ENCODE measurements at regions not wholly inside any gene's neighbourhood (a gene's known extent, or its start where the extent isn't known, plus 50 kb on each side); places are given as distances from the start of the nearest gene placed in this dataset.

- Histone ChIP-seq H3K4me3 (ENCODE audit: insufficient read depth, low read depth, low read length) (no peak overlapping the region), H3K36me3 (ENCODE audit: control insufficient read depth, insufficient read depth, low read length) (no peaks in the 10 kb centered on the region), H2BK15ac (ENCODE audit: low read depth, low read length) (no peak overlapping the region), H3K18ac (ENCODE audit: low read depth, low read length) (no peak overlapping the region), H3K27ac (ENCODE audit: insufficient read depth, low read length) (no peak overlapping the region), H3K27me3 (ENCODE audit: control insufficient read depth, insufficient read depth, low read length) (peaks cover 31% of the 10 kb centered on the region), H3K14ac (replicated peaks; ENCODE audit: low read depth, low read length) (no peak overlapping the region), H3K23ac (ENCODE audit: low read depth, low read length) (no peak overlapping the region), H2BK120ac (ENCODE audit: low read depth, low read length) (no peak overlapping the region), H4K8ac (ENCODE audit: low read depth in 2 of 2, low read length in 2 of 2) (no peak overlapping the region), H3K4me1 (ENCODE audit: control insufficient read depth, insufficient read depth, low read length) (no peaks in the 10 kb centered on the region), H2BK5ac (ENCODE audit: low read depth, low read length, poor library complexity, severe bottlenecking) (no peak overlapping the region), H3K79me1 (ENCODE audit: low read depth in 1 of 2, low read length in 2 of 2) (no peaks in the 10 kb centered on the region), H3K9me1 (ENCODE audit: insufficient read depth, low read length) (no peaks in the 10 kb centered on the region), H3K9ac (ENCODE audit: low read depth, low read length) (no peak overlapping the region), H2AK5ac (ENCODE audit: low read depth, low read length) (no peak overlapping the region), H4K91ac (ENCODE audit: insufficient read depth, low read depth, low read length) (no peak overlapping the region), H2AK9ac (replicated peaks; ENCODE audit: low read depth, low read length, poor library complexity) (no peak overlapping the region), H2BK20ac (ENCODE audit: low read depth, low read length) (no peak overlapping the region), H3K4me2 (ENCODE audit: low read depth, low read length) (no peak overlapping the region), H3K56ac (ENCODE audit: extremely low read depth, insufficient read depth, low read length) (no peak overlapping the region), H4K5ac (ENCODE audit: low read depth, low read length) (no peak overlapping the region), H4K20me1 (ENCODE audit: insufficient read depth, low read length) (no peaks in the 10 kb centered on the region), H3K4ac (ENCODE audit: low read depth, low read length) (no peak overlapping the region), H2AFZ (replicated peaks; ENCODE audit: low read length, poor library complexity) (no peak overlapping the region), H3K9me3 (ENCODE audit: control insufficient read depth, insufficient read depth, low read length) (no peaks in the 10 kb centered on the region)
- ATAC-seq (ENCODE audit: low read depth) (no peak), DNase-seq (no peak)
- TF ChIP-seq ELK1 (IDR thresholded peaks at IDR 0.05; ENCODE audit: borderline replicate concordance, low read depth, low read length) (no peak), USF2 (IDR thresholded peaks at IDR 0.05; ENCODE audit: low read depth, low read length) (no peak), MAZ (IDR thresholded peaks at IDR 0.05; ENCODE audit: borderline replicate concordance, low read depth, low read length) (no peak), FOS (IDR thresholded peaks at IDR 0.05; ENCODE audit: low read depth, low read length) (no peak), NFE2L2 (IDR thresholded peaks at IDR 0.05; ENCODE audit: low read depth, low read length) (no peak)
- in situ Hi-C loops (cut with MboI; ENCODE audit: low sequenced_read_pairs) (no loop called here), dilution Hi-C loops (cut with HindIII; ENCODE audit: low sequenced_read_pairs, unreplicated experiment) (no loop called here), intact Hi-C loops (cut with micrococcal nuclease) (no loop called here)
- CTCF ChIA-PET: no interaction called here
- BruUV-seq (replicated peaks): no TSS peak
- POLR2A ChIA-PET (ENCODE audit: unreplicated experiment): no interaction called here
- 66% methylated on average over 2 of the region's 4 CpGs; no CpG with 5 or more reads in 1 of the 2 experiments for WGBS, 2 experiments (ENCODE audit: extremely low coverage in 2 of 2, insufficient read length in 1 of 2)
These were observed 50.0 kb upstream of the EDAR start for GRCh38 chr2:109038992-109039391.

Data from IMR-90 (cell line).